GM23248 (cell line): ENCODE measurements at regions not wholly inside any gene's neighbourhood (a gene's known extent, or its start where the extent isn't known, plus 50 kb on each side); places are given as distances from the start of the nearest gene placed in this dataset.

ENCODE experiments used
- EZH2 ChIP-seq: fragments of 200-600 bp; sonication (generic); IDR thresholded peaks from 2 replicates; pipeline ENCODE4 v1.6.1; 2018; ENCODE audit warnings: antibody characterized with exemption, mild to moderate bottlenecking; ENCODE audit not compliant: insufficient read depth, poor library complexity, severe bottlenecking
- EZH2phosphoT487 ChIP-seq: fragments of 200-600 bp; sonication (generic); IDR thresholded peaks from 2 replicates; pipeline ENCODE4 v1.6.1; 2018; ENCODE audit warnings: antibody characterized with exemption, moderate library complexity, mild to moderate bottlenecking, low read depth; ENCODE audit not compliant: insufficient read depth

DNA sequence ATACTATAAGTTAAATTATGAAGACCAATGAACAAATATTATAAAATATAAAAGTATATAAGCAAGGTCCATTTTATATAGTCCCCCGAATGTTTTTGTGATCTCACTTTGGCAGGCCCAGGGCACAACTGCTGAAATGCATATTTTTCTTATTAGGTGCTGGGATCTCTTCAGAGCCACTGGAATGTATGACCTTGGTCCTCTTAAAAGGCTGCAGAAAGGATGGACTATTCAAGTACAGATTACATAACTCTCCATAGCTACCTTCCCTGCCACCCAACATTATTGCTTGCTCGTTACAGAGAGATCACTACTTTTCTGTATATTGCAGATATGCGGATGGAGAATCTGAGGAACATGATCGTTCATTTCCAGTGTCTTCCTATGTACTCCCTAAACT, 925.6 kb upstream of the CELF4 start:
- no peak for TF ChIP-seq EZH2
- TF ChIP-seq EZH2phosphoT487, result no peak
